ENCODE measurements at regions not wholly inside any gene's neighbourhood (a gene's known extent, or its start where the extent isn't known, plus 50 kb on each side); places are given as distances from the start of the nearest gene placed in this dataset.

- no peak for TF ChIP-seq ZNF18 (tag by site-specific recombination; IDR thresholded peaks at IDR 0.05)
- no peak for TF ChIP-seq ZNF704 (tag by site-specific recombination; IDR thresholded peaks at IDR 0.05)
- TF ChIP-seq ZNF366 (tag by site-specific recombination; conservative IDR thresholded peaks at IDR 0.05): peak; percentile 34; the same call in 1 of the 2 replicates
- no peak for TF ChIP-seq ZNF776 (tag by site-specific recombination; IDR thresholded peaks at IDR 0.05; ENCODE audit: borderline replicate concordance)
- TF ChIP-seq ZEB2 (tag by site-specific recombination; IDR thresholded peaks at IDR 0.05): no peak
- no peak for TF ChIP-seq ZNF19 (tag by site-specific recombination; IDR thresholded peaks at IDR 0.05; ENCODE audit: low read depth)
- TF ChIP-seq ZNF133 (tag by site-specific recombination; IDR thresholded peaks at IDR 0.05): no peak
- TF ChIP-seq EGR2 (tag by site-specific recombination; IDR thresholded peaks at IDR 0.05; ENCODE audit: low read depth): peak; percentile 18; the same call in 1 of the 2 replicates
- TF ChIP-seq ZNF146 (tag by site-specific recombination; IDR thresholded peaks at IDR 0.05): no peak
- TF ChIP-seq ZSCAN23 (tag by site-specific recombination; IDR thresholded peaks at IDR 0.05): no peak
- TF ChIP-seq ZNF747 (tag by site-specific recombination; IDR thresholded peaks at IDR 0.05): no peak
- no peak for TF ChIP-seq BCL6B (tag by site-specific recombination; IDR thresholded peaks at IDR 0.05)
- TF ChIP-seq WT1 (tag by site-specific recombination; IDR thresholded peaks at IDR 0.05): no peak
- TF ChIP-seq PRDM1 (tag by site-specific recombination; IDR thresholded peaks at IDR 0.05): peak; percentile 36; the same call in 1 of the 2 replicates
- peak; percentile 94 for TF ChIP-seq ZNF654 (tag by site-specific recombination; IDR thresholded peaks at IDR 0.05; ENCODE audit: low read depth)
- TF ChIP-seq ZNF473 (tag by site-specific recombination; IDR thresholded peaks at IDR 0.05): no peak
- TF ChIP-seq ZBTB7A (tag by site-specific recombination; IDR thresholded peaks at IDR 0.05; ENCODE audit: low read depth): no peak
- TF ChIP-seq ZNF548 (tag by site-specific recombination; IDR thresholded peaks at IDR 0.05): no peak
- TF ChIP-seq ZBTB20 (tag by site-specific recombination; IDR thresholded peaks at IDR 0.05): no peak
- no peak for TF ChIP-seq ZNF600 (tag by site-specific recombination; IDR thresholded peaks at IDR 0.05)
- no peak for TF ChIP-seq ZBTB1 (tag by site-specific recombination; IDR thresholded peaks at IDR 0.05)
- no peak for TF ChIP-seq AEBP2 (tag by site-specific recombination; IDR thresholded peaks at IDR 0.05; ENCODE audit: borderline replicate concordance)
- no peak for TF ChIP-seq ZNF138 (tag by site-specific recombination; IDR thresholded peaks at IDR 0.05; ENCODE audit: borderline replicate concordance)
- TF ChIP-seq GLIS1 (tag by site-specific recombination; IDR thresholded peaks at IDR 0.05): no peak
- no peak for TF ChIP-seq ZNF391 (tag by site-specific recombination; IDR thresholded peaks at IDR 0.05; ENCODE audit: borderline replicate concordance, low read depth)
- TF ChIP-seq ZNF830 (tag by site-specific recombination; IDR thresholded peaks at IDR 0.05; ENCODE audit: low read depth): no peak
- TF ChIP-seq ZNF558 (tag by site-specific recombination; IDR thresholded peaks at IDR 0.05): no peak
- 0 out of 2 replicates have a peak, but pooled peaks have one; percentile 14 for TF ChIP-seq ZBTB17 (tag by site-specific recombination; IDR thresholded peaks at IDR 0.05)
- no peak for TF ChIP-seq ZNF571 (tag by site-specific recombination; IDR thresholded peaks at IDR 0.05)
- no peak for TF ChIP-seq MEIS1 (CRISPR knock-in tag; IDR thresholded peaks at IDR 0.05; ENCODE audit: borderline replicate concordance)
- TF ChIP-seq ATF2 (tag by site-specific recombination; IDR thresholded peaks at IDR 0.05; ENCODE audit: low read depth): no peak
- TF ChIP-seq ZNF211 (tag by site-specific recombination; IDR thresholded peaks at IDR 0.05; ENCODE audit: low read depth): no peak
- TF ChIP-seq ZSCAN18 (tag by site-specific recombination; IDR thresholded peaks at IDR 0.05): no peak
- no peak for TF ChIP-seq ZNF10 (tag by site-specific recombination; IDR thresholded peaks at IDR 0.05)
Observed at GRCh38 chr6:84422380-84422968, 195.0 kb upstream of the CEP162 start (continued).

Measured in HEK293 (cell line).